ENCODE measurements at regions not wholly inside any gene's neighbourhood (a gene's known extent, or its start where the extent isn't known, plus 50 kb on each side); places are given as distances from the start of the nearest gene placed in this dataset.

GRCh38 chr21:35652196-35652595 lies 408.1 kb downstream of the SETD4 start:
- TF ChIP-seq ETV6 (CRISPR knock-in tag; conservative IDR thresholded peaks at IDR 0.05) (no peak), HHEX (CRISPR knock-in tag; IDR thresholded peaks at IDR 0.05) (no peak), FOXA3 (CRISPR knock-in tag; IDR thresholded peaks at IDR 0.05) (no peak), ZNF407 (CRISPR knock-in tag; IDR thresholded peaks at IDR 0.05; ENCODE audit: not compliant biosample characterization) (no peak), MAFK (conservative IDR thresholded peaks at IDR 0.05 in 1 of 2, IDR thresholded peaks at IDR 0.05 in 1 of 2; ENCODE audit: low read length in 2 of 2) (no peak), SMC3 (IDR thresholded peaks at IDR 0.05; ENCODE audit: low read length) (no peak), CTCF (CRISPR knock-in tag; IDR thresholded peaks at IDR 0.05) (no peak), THAP7 (CRISPR knock-in tag; IDR thresholded peaks at IDR 0.05) (no peak), ZNF354B (CRISPR knock-in tag; IDR thresholded peaks at IDR 0.05) (no peak), POLR2A (IDR thresholded peaks at IDR 0.05; ENCODE audit: insufficient read depth in 1 of 2, low read depth in 2 of 2, low read length in 2 of 2) (no peak), ZNF274 (CRISPR knock-in tag; IDR thresholded peaks at IDR 0.05) (no peak), ARNT2 (CRISPR knock-in tag; IDR thresholded peaks at IDR 0.05; ENCODE audit: low read depth) (no peak)

Data from HepG2 (cell line).